HG02943 (cell line): ENCODE measurements at regions not wholly inside any gene's neighbourhood (a gene's known extent, or its start where the extent isn't known, plus 50 kb on each side); places are given as distances from the start of the nearest gene placed in this dataset.
"Not testable (repeated sequence)": the region's sequence is repeated elsewhere in the genome, so short reads cannot be mapped to it uniquely, and the experiment has no call there.

ENCODE experiments used
- ATAC-seq: cut with Tn5 transposase; IDR thresholded peaks from one replicate; pipeline ENCODE4 v1.9.1; 2021; ENCODE audit warnings: mild to moderate bottlenecking, low read depth, moderate library complexity; ENCODE audit not compliant: unreplicated experiment

- no peak for ATAC-seq
Measured at GRCh38 chr13:100789025-100789424, 114.4 kb upstream of the TMTC4 start.

- ATAC-seq: no peak
Measured at GRCh38 chr13:100788540-100788939, 113.9 kb upstream of the TMTC4 start.

GRCh38 chr13:100787899-100788298, 113.3 kb upstream of the TMTC4 start:
- ATAC-seq: no peak

- ATAC-seq: not testable (repeated sequence)
Measured at GRCh38 chr13:100776686-100777085, 102.1 kb upstream of the TMTC4 start.

GRCh38 chr13:100773923-100774663, 99.5 kb upstream of the TMTC4 start:
- ATAC-seq: no peak

GRCh38 chr13:100773429-100773828, 98.8 kb upstream of the TMTC4 start:
- no peak for ATAC-seq

- ATAC-seq: no peak
Measured at GRCh38 chr13:100767192-100767591, 92.6 kb upstream of the TMTC4 start.

GRCh38 chr13:100766570-100766969, 92.0 kb upstream of the TMTC4 start:
- ATAC-seq: not testable (repeated sequence)

GRCh38 chr13:100764937-100765336, 90.3 kb upstream of the TMTC4 start:
- ATAC-seq: no peak

- not testable (repeated sequence) for ATAC-seq
Measured at GRCh38 chr13:100762126-100762525, 87.5 kb upstream of the TMTC4 start.

- ATAC-seq: no peak
Measured at GRCh38 chr13:100755891-100756290, 81.3 kb upstream of the TMTC4 start.

- no peak for ATAC-seq
Measured at GRCh38 chr13:100754459-100754858, 79.9 kb upstream of the TMTC4 start.

GRCh38 chr13:100753376-100753775, 78.8 kb upstream of the TMTC4 start:
- no peak for ATAC-seq

- no peak for ATAC-seq
Measured at GRCh38 chr13:100751826-100752225, 77.2 kb upstream of the TMTC4 start.

GRCh38 chr13:100746953-100747683, 72.5 kb upstream of the TMTC4 start:
- ATAC-seq: no peak

- ATAC-seq: no peak
Measured at GRCh38 chr13:100738176-100738855, 63.7 kb upstream of the TMTC4 start.

- ATAC-seq: no peak
Measured at GRCh38 chr13:100735494-100735893, 60.9 kb upstream of the TMTC4 start.

GRCh38 chr13:100734194-100734720, 59.7 kb upstream of the TMTC4 start:
- no peak for ATAC-seq

- no peak for ATAC-seq
Measured at GRCh38 chr13:100733261-100733660, 58.7 kb upstream of the TMTC4 start.

- no peak for ATAC-seq
Measured at GRCh38 chr13:100728201-100728600, 53.6 kb upstream of the TMTC4 start.

- ATAC-seq: no peak
Measured at GRCh38 chr13:100725472-100725871, 50.9 kb upstream of the TMTC4 start.
